Endodermal cell (in vitro differentiated cells): ENCODE measurements at regions not wholly inside any gene's neighbourhood (a gene's known extent, or its start where the extent isn't known, plus 50 kb on each side); places are given as distances from the start of the nearest gene placed in this dataset.

Experiments used
- DNase-seq: peaks from one replicate; pipeline ENCODE4 v3.0.0-alpha.2; 2017
- H3K27ac ChIP-seq: 2 replicates; pipeline ENCODE4 v1.5.1; 2013; ENCODE audit warnings: mild to moderate bottlenecking, low read depth, low read length, moderate library complexity
- H3K27me3 ChIP-seq: 2 replicates; pipeline ENCODE4 v1.6.1; 2013; ENCODE audit warnings: mild to moderate bottlenecking, low read length, moderate library complexity; ENCODE audit not compliant: insufficient read depth, control insufficient read depth, poor library complexity, severe bottlenecking
- H3K36me3 ChIP-seq: 2 replicates; pipeline ENCODE4 v1.7.0; 2013; ENCODE audit warnings: mild to moderate bottlenecking, low read length, moderate library complexity; ENCODE audit not compliant: control insufficient read depth, insufficient read depth
- H3K4me1 ChIP-seq: one replicate; pipeline ENCODE4 v1.7.0; 2013; ENCODE audit warnings: low read length; ENCODE audit not compliant: control insufficient read depth, insufficient read depth
- H3K4me3 ChIP-seq: 2 replicates; pipeline ENCODE4 v1.5.1; 2013; ENCODE audit warnings: mild to moderate bottlenecking, low read length, moderate library complexity
- H3K9ac ChIP-seq: 2 replicates; pipeline ENCODE4 v1.6.1; 2013; ENCODE audit warnings: mild to moderate bottlenecking, low read length, moderate library complexity; ENCODE audit not compliant: poor library complexity, severe bottlenecking; ENCODE audit errors: extremely low read depth
- H3K9me3 ChIP-seq: 2 replicates; pipeline ENCODE4 v1.6.1; 2013; ENCODE audit warnings: mild to moderate bottlenecking, low read length, moderate library complexity; ENCODE audit not compliant: control insufficient read depth
- H3K27ac Mint-ChIP-seq: 2 replicates; pipeline ENCODE4 v1.8.0; 2020; ENCODE audit warnings: mixed read lengths
- H3K27me3 Mint-ChIP-seq: 2 replicates; pipeline ENCODE4 v1.8.0; 2021; ENCODE audit warnings: mild to moderate bottlenecking, mixed read lengths; ENCODE audit not compliant: insufficient read depth
- H3K36me3 Mint-ChIP-seq: 2 replicates; pipeline ENCODE4 v1.8.0; 2020; ENCODE audit warnings: low read depth, mixed read lengths
- H3K4me1 Mint-ChIP-seq: 2 replicates; pipeline ENCODE4 v1.8.0; 2020; ENCODE audit warnings: mixed read lengths
- H3K4me3 Mint-ChIP-seq: 2 replicates; pipeline ENCODE4 v1.8.0; 2020; ENCODE audit warnings: mild to moderate bottlenecking, moderate library complexity, mixed read lengths
- H3K9me3 Mint-ChIP-seq: 2 replicates; pipeline ENCODE4 v1.8.0; 2020; ENCODE audit warnings: mild to moderate bottlenecking, mixed read lengths
- CTCF ChIP-seq: fragments of 200-600 bp; sonication (generic); conservative IDR thresholded peaks from 2 replicates; pipeline ENCODE4 v1.5.0; 2021; ENCODE audit warnings: antibody characterized with exemption, mild to moderate bottlenecking
- WGBS, 2 experiments: methylation state at CpG; one replicate each; pipeline versions ENCODE4 v1.1.5 to v1.1.7; 2013; ENCODE audit warnings: missing lambda C conversion rate in 2 of 2, mixed read lengths in 1 of 2; ENCODE audit not compliant: insufficient coverage in 1 of 2, insufficient read length in 1 of 2; 5-methylcytosine and 5-hydroxymethylcytosine counted together

- Histone ChIP-seq H3K27ac (peak overlapping the region; percentile 34), H3K4me3 (no peak overlapping the region), H3K36me3 (no peaks in the 10 kb centered on the region), H3K4me1 (peaks cover 9% of the 10 kb centered on the region), H3K27me3 (no peaks in the 10 kb centered on the region), H3K9ac (no peak overlapping the region), H3K9me3 (no peaks in the 10 kb centered on the region)
- Mint-ChIP-seq H3K27me3 (peaks cover 3% of the 10 kb centered on the region), H3K27ac (peak overlapping the region; percentile 30), H3K4me1 (peaks cover 40% of the 10 kb centered on the region), H3K36me3 (no peaks in the 10 kb centered on the region), H3K9me3 (no peaks in the 10 kb centered on the region), H3K4me3 (no peak overlapping the region)
- 92 to 96% methylated on average over 7 to 8 of the region's 8 CpGs for WGBS, 2 experiments
- no peak for TF ChIP-seq CTCF
- DNase-seq, result peak; percentile 54
Measured at GRCh38 chr1:228938537-228938901, 203.2 kb downstream of the RHOU start.

GRCh38 chr1:228939001-228939691 lies 203.9 kb downstream of the RHOU start:
- WGBS, 2 experiments, result 75 to 80% methylated on average over 5 of the region's 6 CpGs
- H3K27ac ChIP-seq, result no peak overlapping the region
- Mint-ChIP-seq H3K9me3 (no peaks in the 10 kb centered on the region), H3K4me3 (no peak overlapping the region), H3K36me3 (no peaks in the 10 kb centered on the region), H3K27me3 (no peaks in the 10 kb centered on the region), H3K27ac (peak overlapping the region; percentile 62), H3K4me1 (peaks cover 40% of the 10 kb centered on the region)
- no peak for TF ChIP-seq CTCF
- H3K36me3 ChIP-seq, result no peaks in the 10 kb centered on the region
- H3K9me3 ChIP-seq, result no peaks in the 10 kb centered on the region
- peaks cover 9% of the 10 kb centered on the region for H3K4me1 ChIP-seq
- no peak overlapping the region for H3K9ac ChIP-seq
- no peaks in the 10 kb centered on the region for H3K27me3 ChIP-seq
- H3K4me3 ChIP-seq, result no peak overlapping the region
- peak; percentile 77 for DNase-seq

- Mint-ChIP-seq H3K27me3 (no peaks in the 10 kb centered on the region), H3K9me3 (no peaks in the 10 kb centered on the region), H3K27ac (peak overlapping the region; percentile 62), H3K36me3 (no peaks in the 10 kb centered on the region), H3K4me1 (peaks cover 40% of the 10 kb centered on the region), H3K4me3 (no peak overlapping the region)
- H3K27me3 ChIP-seq, result no peaks in the 10 kb centered on the region
- H3K4me3 ChIP-seq, result no peak overlapping the region
- no peak overlapping the region for H3K27ac ChIP-seq
- peak; percentile 55 for DNase-seq
- no peak for TF ChIP-seq CTCF
- H3K36me3 ChIP-seq, result no peaks in the 10 kb centered on the region
- H3K9ac ChIP-seq, result no peak overlapping the region
- WGBS, 2 experiments, result 93 to 100% methylated on average over 4 to 7 of the region's 7 CpGs
- H3K4me1 ChIP-seq, result peaks cover 9% of the 10 kb centered on the region
- no peaks in the 10 kb centered on the region for H3K9me3 ChIP-seq
Measured at GRCh38 chr1:228939881-228940392, 204.7 kb downstream of the RHOU start.
